Upper lobe of right lung (tissue), 1 donor: ENCODE measurements at regions not wholly inside any gene's neighbourhood (a gene's known extent, or its start where the extent isn't known, plus 50 kb on each side); places are given as distances from the start of the nearest gene placed in this dataset.
"Not testable (repeated sequence)": the region's sequence is repeated elsewhere in the genome, so short reads cannot be mapped to it uniquely, and the experiment has no call there.

Experiments
- ATAC-seq: fragments of 200-7000 bp; cut with Tn5 transposase; one replicate; pipeline ENCODE4 v1.9.1; 2020; ENCODE audit warnings: mild to moderate bottlenecking, moderate library complexity
- DNase-seq: peaks from one replicate; pipeline ENCODE4 v3.0.0-alpha.2; 2020
- H3K27ac ChIP-seq: fragments of 200-600 bp; one replicate; pipeline ENCODE4 v1.8.0; 2022
- H3K27me3 ChIP-seq: fragments of 200-600 bp; one replicate; pipeline ENCODE4 v1.8.0; 2022; ENCODE audit warnings: mild to moderate bottlenecking
- H3K36me3 ChIP-seq: fragments of 200-600 bp; one replicate; pipeline ENCODE4 v1.8.0; 2022
- H3K4me1 ChIP-seq: fragments of 200-600 bp; one replicate; pipeline ENCODE4 v1.8.0; 2022
- H3K4me3 ChIP-seq: fragments of 200-600 bp; one replicate; pipeline ENCODE4 v1.8.0; 2022; ENCODE audit warnings: mild to moderate bottlenecking
- H3K9me3 ChIP-seq: fragments of 200-600 bp; one replicate; pipeline ENCODE4 v1.8.0; 2022
- intact Hi-C: fragments of 100-400 bp; cut with DNase I; formaldehyde crosslinking; loops from one replicate; pipeline ENCODE4 v1.11.0; 2022
- TF ChIP-seq, protein P1 (sequence below): fragments of 200-600 bp; IDR thresholded peaks from one replicate; pipeline ENCODE4 v1.8.0; 2022; ENCODE audit warnings: antibody characterized with exemption
- donor health status: DM: no; HTN: yes; CAD: no; lungs with severe emphysema.

DNA sequence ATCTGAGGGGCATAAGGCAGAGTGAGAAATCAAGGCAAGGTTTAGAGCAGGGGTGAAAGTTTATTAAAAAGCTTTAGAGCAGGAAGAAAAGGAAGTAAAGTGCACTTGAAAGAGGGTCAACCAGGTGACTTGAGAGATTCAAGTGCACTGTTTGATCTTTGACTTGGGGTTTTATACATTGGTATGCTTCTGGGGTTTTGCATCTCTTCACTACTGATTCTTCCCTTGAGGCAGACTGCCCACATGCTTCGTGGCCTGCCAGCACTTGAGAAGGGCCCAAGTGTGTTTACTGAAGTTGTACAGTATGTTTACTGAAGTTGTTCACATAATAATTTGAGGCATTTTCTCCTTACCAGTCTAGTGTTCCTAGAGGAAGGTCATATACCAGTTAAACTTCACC is 367.0 kb upstream of the UBE2E2 start:
- no peak overlapping the region for H3K27ac ChIP-seq
- peaks cover 10% of the 10 kb centered on the region for H3K4me1 ChIP-seq
- no peaks in the 10 kb centered on the region for H3K27me3 ChIP-seq
- H3K36me3 ChIP-seq: no peaks in the 10 kb centered on the region
- H3K9me3 ChIP-seq: no peaks in the 10 kb centered on the region
- ATAC-seq (peak; percentile 97), DNase-seq (peak; percentile 75)
- TF ChIP-seq, protein P1, sequence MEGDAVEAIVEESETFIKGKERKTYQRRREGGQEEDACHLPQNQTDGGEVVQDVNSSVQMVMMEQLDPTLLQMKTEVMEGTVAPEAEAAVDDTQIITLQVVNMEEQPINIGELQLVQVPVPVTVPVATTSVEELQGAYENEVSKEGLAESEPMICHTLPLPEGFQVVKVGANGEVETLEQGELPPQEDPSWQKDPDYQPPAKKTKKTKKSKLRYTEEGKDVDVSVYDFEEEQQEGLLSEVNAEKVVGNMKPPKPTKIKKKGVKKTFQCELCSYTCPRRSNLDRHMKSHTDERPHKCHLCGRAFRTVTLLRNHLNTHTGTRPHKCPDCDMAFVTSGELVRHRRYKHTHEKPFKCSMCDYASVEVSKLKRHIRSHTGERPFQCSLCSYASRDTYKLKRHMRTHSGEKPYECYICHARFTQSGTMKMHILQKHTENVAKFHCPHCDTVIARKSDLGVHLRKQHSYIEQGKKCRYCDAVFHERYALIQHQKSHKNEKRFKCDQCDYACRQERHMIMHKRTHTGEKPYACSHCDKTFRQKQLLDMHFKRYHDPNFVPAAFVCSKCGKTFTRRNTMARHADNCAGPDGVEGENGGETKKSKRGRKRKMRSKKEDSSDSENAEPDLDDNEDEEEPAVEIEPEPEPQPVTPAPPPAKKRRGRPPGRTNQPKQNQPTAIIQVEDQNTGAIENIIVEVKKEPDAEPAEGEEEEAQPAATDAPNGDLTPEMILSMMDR: no peak
- intact Hi-C loops: no loop called here
- H3K4me3 ChIP-seq: no peak overlapping the region

DNA sequence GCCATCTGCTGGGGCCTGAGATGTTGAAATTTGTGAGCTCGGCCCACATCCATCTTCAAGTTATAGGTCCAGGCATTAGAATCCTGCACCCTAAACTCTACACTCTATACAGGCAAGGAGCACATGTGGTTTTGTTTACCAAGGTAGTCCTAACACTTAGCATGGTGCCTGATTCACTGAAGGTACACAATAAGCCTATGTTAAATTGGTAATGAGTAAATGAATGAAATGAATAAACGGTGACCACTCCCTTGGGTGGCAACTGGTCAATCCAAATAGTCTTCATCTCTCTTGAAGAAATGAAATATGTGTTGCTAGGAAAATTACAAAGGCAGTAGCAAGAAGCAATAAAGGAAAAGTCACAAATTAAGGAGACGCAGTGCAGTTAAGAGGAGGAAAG is 359.3 kb upstream of the UBE2E2 start:
- H3K9me3 ChIP-seq: no peaks in the 10 kb centered on the region
- no peak overlapping the region for H3K27ac ChIP-seq
- ATAC-seq: no peak
- H3K4me1 ChIP-seq: no peaks in the 10 kb centered on the region
- intact Hi-C loops: no loop called here
- no peaks in the 10 kb centered on the region for H3K36me3 ChIP-seq
- no peaks in the 10 kb centered on the region for H3K27me3 ChIP-seq
- TF ChIP-seq, protein P1: no peak
- no peak for DNase-seq
- H3K4me3 ChIP-seq: no peak overlapping the region

DNA sequence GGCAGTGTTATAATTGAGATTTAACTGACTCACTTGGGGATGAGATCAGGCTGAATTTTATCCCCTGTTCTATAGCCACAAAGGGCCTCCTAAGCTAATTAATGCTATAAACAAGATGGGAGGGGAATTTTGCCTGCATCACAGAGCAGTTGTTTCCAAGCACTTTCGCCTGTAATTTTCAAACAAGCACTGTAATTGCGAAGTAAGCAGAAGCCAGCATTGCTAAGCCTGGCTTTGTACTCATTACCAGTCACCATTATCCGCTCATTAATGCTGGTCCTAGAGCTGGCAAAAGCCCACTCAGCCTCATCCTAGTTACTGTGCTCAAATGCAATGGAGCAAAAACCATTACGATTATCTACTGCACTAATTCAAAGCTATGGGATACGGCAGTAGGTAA is 356.6 kb upstream of the UBE2E2 start:
- Histone ChIP-seq H3K9me3 (no peaks in the 10 kb centered on the region), H3K36me3 (no peaks in the 10 kb centered on the region), H3K27me3 (no peaks in the 10 kb centered on the region), H3K4me1 (no peaks in the 10 kb centered on the region), H3K27ac (no peak overlapping the region), H3K4me3 (no peak overlapping the region)
- intact Hi-C loops: no loop called here
- no peak for ATAC-seq
- no peak for DNase-seq
- TF ChIP-seq, protein P1: no peak

DNA sequence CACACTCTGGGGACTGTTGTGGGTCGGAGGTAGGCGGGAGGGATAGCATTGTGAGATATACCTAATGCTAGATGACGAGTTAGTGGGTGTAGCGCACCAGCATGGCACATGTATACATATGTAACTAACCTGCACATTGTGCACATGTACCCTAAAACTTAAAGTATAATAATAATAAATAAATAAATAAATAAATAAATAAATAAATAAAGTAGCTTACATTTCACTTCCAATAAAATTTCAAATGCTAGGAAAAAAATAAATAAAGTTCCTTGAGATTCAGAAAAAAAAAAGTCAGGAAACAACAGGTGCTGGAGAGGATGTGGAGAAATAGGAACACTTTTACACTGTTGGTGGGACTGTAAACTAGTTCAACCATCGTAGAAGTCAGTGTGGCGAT is 353.5 kb upstream of the UBE2E2 start:
- H3K27me3 ChIP-seq, ATAC-seq, H3K4me3 ChIP-seq, DNase-seq, H3K27ac ChIP-seq, H3K36me3 ChIP-seq, H3K4me1 ChIP-seq, H3K9me3 ChIP-seq, intact Hi-C loops: not testable (repeated sequence)

DNA sequence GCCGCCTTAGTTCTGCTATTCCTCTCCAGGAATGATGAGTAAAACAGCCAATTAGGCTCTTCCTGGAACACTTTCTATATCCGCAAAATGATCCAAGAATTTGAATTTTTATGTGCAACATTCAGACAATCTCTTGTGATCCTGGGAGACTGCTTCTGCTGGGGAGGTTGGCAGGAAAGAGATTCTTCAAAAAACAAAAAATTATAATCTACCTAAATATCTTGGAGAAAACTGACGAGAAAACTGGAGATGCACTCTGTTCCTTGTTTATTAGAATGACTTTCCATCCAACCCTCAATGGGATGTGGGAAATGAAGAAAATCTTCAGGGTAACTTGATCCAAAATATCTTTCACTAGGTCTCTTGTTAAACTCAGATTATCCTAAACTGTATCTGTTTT is 346.3 kb upstream of the UBE2E2 start:
- DNase-seq (no peak), ATAC-seq (no peak)
- Histone ChIP-seq H3K9me3 (no peaks in the 10 kb centered on the region), H3K27ac (no peak overlapping the region), H3K36me3 (no peaks in the 10 kb centered on the region), H3K4me1 (no peaks in the 10 kb centered on the region), H3K4me3 (no peak overlapping the region), H3K27me3 (no peaks in the 10 kb centered on the region)
- intact Hi-C loops: no loop called here
- TF ChIP-seq, protein P1: no peak

DNA sequence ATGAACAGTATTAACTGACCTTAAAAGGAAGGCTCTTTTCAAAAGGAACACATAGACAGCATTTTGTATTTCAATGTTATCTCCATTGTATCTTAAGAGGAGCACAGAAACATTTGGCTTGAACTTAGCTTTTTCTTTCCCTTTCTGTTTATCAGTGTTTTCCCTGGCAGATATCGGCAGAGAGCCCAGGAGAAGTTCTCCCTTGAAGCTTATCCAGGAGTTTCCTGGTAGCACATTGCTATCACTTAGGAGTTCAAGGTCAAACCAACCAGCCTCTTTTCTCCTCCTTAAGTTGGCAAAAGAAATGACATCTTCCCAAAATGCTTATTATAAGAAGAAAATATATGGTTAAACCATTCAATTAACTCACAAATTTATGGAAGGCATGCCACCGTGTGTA is 344.6 kb upstream of the UBE2E2 start:
- H3K36me3 ChIP-seq: no peaks in the 10 kb centered on the region
- no peak overlapping the region for H3K27ac ChIP-seq
- intact Hi-C loops: no loop called here
- H3K27me3 ChIP-seq: no peaks in the 10 kb centered on the region
- ATAC-seq (no peak), DNase-seq (no peak)
- no peak overlapping the region for H3K4me3 ChIP-seq
- TF ChIP-seq, protein P1: no peak
- H3K4me1 ChIP-seq: no peaks in the 10 kb centered on the region
- H3K9me3 ChIP-seq: no peaks in the 10 kb centered on the region
